ENCODE measurements at regions not wholly inside any gene's neighbourhood (a gene's known extent, or its start where the extent isn't known, plus 50 kb on each side); places are given as distances from the start of the nearest gene placed in this dataset.

- Histone ChIP-seq H3K4me3 (no peak overlapping the region), H3K9ac (no peak overlapping the region), H4K20me1 (ENCODE audit: low read depth) (no peaks in the 10 kb centered on the region), H3F3A (ENCODE audit: low read depth) (no peaks in the 10 kb centered on the region), H3K4me2 (no peak overlapping the region), H3K27me3 (no peaks in the 10 kb centered on the region), H3K79me2 (ENCODE audit: low read depth) (no peaks in the 10 kb centered on the region), H3K27ac (no peak overlapping the region), H2AFZ (replicated peaks) (no peak overlapping the region), H3K4me1 (peaks cover 13% of the 10 kb centered on the region), H3K36me3 (no peaks in the 10 kb centered on the region), H3K9me3 (ENCODE audit: low read depth) (no peaks in the 10 kb centered on the region)
- H3K27me3 Mint-ChIP-seq (ENCODE audit: insufficient read depth, low read depth): no peaks in the 10 kb centered on the region
- DNase-seq (ENCODE audit: low spot score): no peak
- H3K9me3 Mint-ChIP-seq: no peaks in the 10 kb centered on the region
- H3K4me1 Mint-ChIP-seq: peaks cover 11% of the 10 kb centered on the region
- TF ChIP-seq EZH2 (IDR thresholded peaks at IDR 0.05) (no peak), EZH2phosphoT487 (IDR thresholded peaks at IDR 0.05) (no peak), CTCF (IDR thresholded peaks at IDR 0.05) (no peak)
- H3K36me3 Mint-ChIP-seq: no peaks in the 10 kb centered on the region
- H3K27ac Mint-ChIP-seq: no peak overlapping the region
- no peak overlapping the region for H3K4me3 Mint-ChIP-seq
These were observed 457.0 kb upstream of the ZNF462 start for GRCh38 chr9:106405871-106406435.

DNA sequence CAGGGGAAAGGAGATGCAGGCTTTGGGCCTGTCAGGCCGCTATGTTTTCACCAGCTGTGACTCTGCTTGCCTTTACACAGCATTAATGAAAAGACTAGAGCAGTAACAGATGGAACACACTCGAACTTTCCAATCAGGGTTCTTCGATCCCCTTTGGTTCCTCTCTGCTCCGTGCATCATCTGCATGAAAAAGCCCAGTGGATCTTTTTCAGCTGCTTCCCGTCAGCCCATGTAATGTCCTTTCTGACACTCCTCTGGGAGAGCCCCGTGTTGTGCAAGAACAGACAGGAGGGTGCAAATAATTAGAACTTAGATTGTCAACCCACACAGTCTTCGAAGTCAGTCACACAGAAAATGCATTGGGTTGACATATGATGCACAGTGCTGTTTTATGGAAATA lies 448.9 kb upstream of the ZNF462 start:
- no peaks in the 10 kb centered on the region for H3K36me3 ChIP-seq
- H3K27me3 ChIP-seq: no peaks in the 10 kb centered on the region
- no peaks in the 10 kb centered on the region for H3K9me3 ChIP-seq (ENCODE audit: low read depth)
- H3K9ac ChIP-seq: no peak overlapping the region
- Mint-ChIP-seq H3K4me1 (peaks cover 5% of the 10 kb centered on the region), H3K27me3 (ENCODE audit: insufficient read depth, low read depth) (no peaks in the 10 kb centered on the region), H3K27ac (no peak overlapping the region), H3K36me3 (no peaks in the 10 kb centered on the region), H3K9me3 (no peaks in the 10 kb centered on the region), H3K4me3 (no peak overlapping the region)
- no peaks in the 10 kb centered on the region for H3F3A ChIP-seq (ENCODE audit: low read depth)
- H2AFZ ChIP-seq (replicated peaks): peak overlapping the region; percentile 68
- no peak overlapping the region for H3K4me2 ChIP-seq
- no peaks in the 10 kb centered on the region for H4K20me1 ChIP-seq (ENCODE audit: low read depth)
- no peak overlapping the region for H3K4me3 ChIP-seq
- no peak for DNase-seq (ENCODE audit: low spot score)
- no peaks in the 10 kb centered on the region for H3K79me2 ChIP-seq (ENCODE audit: low read depth)
- TF ChIP-seq EZH2 (IDR thresholded peaks at IDR 0.05) (no peak), EZH2phosphoT487 (IDR thresholded peaks at IDR 0.05) (no peak), CTCF (IDR thresholded peaks at IDR 0.05) (no peak)
- no peak overlapping the region for H3K27ac ChIP-seq
- no peaks in the 10 kb centered on the region for H3K4me1 ChIP-seq

GRCh38 chr9:106417685-106418084 lies 445.3 kb upstream of the ZNF462 start:
- no peaks in the 10 kb centered on the region for H3F3A ChIP-seq (ENCODE audit: low read depth)
- TF ChIP-seq EZH2phosphoT487 (IDR thresholded peaks at IDR 0.05): no peak
- TF ChIP-seq EZH2 (IDR thresholded peaks at IDR 0.05): no peak
- no peak for TF ChIP-seq CTCF (IDR thresholded peaks at IDR 0.05)
- no peak overlapping the region for H2AFZ ChIP-seq (replicated peaks)
- H3K9me3 Mint-ChIP-seq: no peaks in the 10 kb centered on the region
- no peak overlapping the region for H3K4me3 ChIP-seq
- no peaks in the 10 kb centered on the region for H3K79me2 ChIP-seq (ENCODE audit: low read depth)
- H4K20me1 ChIP-seq (ENCODE audit: low read depth): no peaks in the 10 kb centered on the region
- no peak overlapping the region for H3K4me3 Mint-ChIP-seq
- no peaks in the 10 kb centered on the region for H3K36me3 Mint-ChIP-seq
- no peaks in the 10 kb centered on the region for H3K4me1 ChIP-seq
- H3K9ac ChIP-seq: no peak overlapping the region
- H3K4me1 Mint-ChIP-seq: peaks cover 5% of the 10 kb centered on the region
- no peak overlapping the region for H3K27ac Mint-ChIP-seq
- H3K27ac ChIP-seq: no peak overlapping the region
- DNase-seq (ENCODE audit: low spot score): no peak
- no peaks in the 10 kb centered on the region for H3K36me3 ChIP-seq
- H3K27me3 ChIP-seq: no peaks in the 10 kb centered on the region
- H3K27me3 Mint-ChIP-seq (ENCODE audit: insufficient read depth, low read depth): no peaks in the 10 kb centered on the region
- no peaks in the 10 kb centered on the region for H3K9me3 ChIP-seq (ENCODE audit: low read depth)
- no peak overlapping the region for H3K4me2 ChIP-seq

Data from neural progenitor cell (in vitro differentiated cells).